Esophagus muscularis mucosa (tissue), 4 donors: ENCODE measurements at regions not wholly inside any gene's neighbourhood (a gene's known extent, or its start where the extent isn't known, plus 50 kb on each side); places are given as distances from the start of the nearest gene placed in this dataset.

Source experiments
- DNase-seq: peaks from one replicate; pipeline ENCODE4 v3.0.0-alpha.2; 2017; ENCODE audit errors: extremely low spot score
- H3K27ac ChIP-seq, 4 donors: fragments of 200-600 bp; sonication (generic); replicated peaks in 1 of 4; 1 replicate in 3 of 4; 2 replicates in 1 of 4; pipeline ENCODE4 v1.5.1; 2016 to 2019; ENCODE audit warnings: mild to moderate bottlenecking in 1 of 4
- H3K27me3 ChIP-seq, 4 donors: fragments of 200-600 bp; sonication (generic); one replicate each; pipeline versions ENCODE4 v1.5.1 to v1.6.0; 2016 to 2019
- H3K36me3 ChIP-seq, 4 donors: fragments of 200-600 bp; sonication (generic); one replicate each; pipeline ENCODE4 v1.5.1; 2016 to 2019
- H3K4me1 ChIP-seq, 4 donors: fragments of 200-600 bp; sonication (generic); one replicate each; pipeline ENCODE4 v1.5.1; 2016 to 2019
- H3K4me3 ChIP-seq, 4 donors: fragments of 200-600 bp; sonication (generic); 1 replicate in 2 of 4; 2 replicates in 2 of 4; pipeline ENCODE4 v1.5.1; 2016 to 2019; ENCODE audit warnings: mild to moderate bottlenecking in 4 of 4, moderate library complexity in 1 of 4
- H3K9me3 ChIP-seq, 4 donors: fragments of 200-600 bp; sonication (generic); 1 replicate in 3 of 4; 2 replicates in 1 of 4; pipeline ENCODE4 v1.5.1; 2016 to 2019
- EP300 ChIP-seq: sonication (generic); formaldehyde crosslinking; IDR thresholded peaks from one replicate; pipeline ENCODE4 v1.6.1; 2017; ENCODE audit warnings: antibody characterized with exemption
- POLR2A ChIP-seq: fragments of 450-650 bp; IDR thresholded peaks from one replicate; pipeline ENCODE4 v1.6.1; 2017; ENCODE audit warnings: antibody characterized with exemption, moderate library complexity, mild to moderate bottlenecking, low read depth
- POLR2AphosphoS5 ChIP-seq, 2 donors: sonication (generic); formaldehyde crosslinking; IDR thresholded peaks; one replicate each; pipeline ENCODE4 v1.6.1; 2017; ENCODE audit warnings: antibody characterized with exemption in 2 of 2
- WGBS: methylation state at CpG from one replicate; pipeline ENCODE4 v1.1.5; 2018; 5-methylcytosine and 5-hydroxymethylcytosine counted together
- intact Hi-C: fragments of 100-400 bp; cut with DNase I; formaldehyde crosslinking; loops from one replicate; pipeline ENCODE4 v1.15.1; 2023
- TF ChIP-seq, protein P1 (sequence below), 3 experiments: fragments of 200-600 bp in 2 of 3; fragments of 450-650 bp in 1 of 3; sonication (generic) in 2 of 3; IDR thresholded peaks; one replicate each; pipeline ENCODE4 v1.5.1; 2017 to 2019; ENCODE audit warnings: antibody characterized with exemption in 3 of 3, mild to moderate bottlenecking in 2 of 3, moderate library complexity in 1 of 3

DNA sequence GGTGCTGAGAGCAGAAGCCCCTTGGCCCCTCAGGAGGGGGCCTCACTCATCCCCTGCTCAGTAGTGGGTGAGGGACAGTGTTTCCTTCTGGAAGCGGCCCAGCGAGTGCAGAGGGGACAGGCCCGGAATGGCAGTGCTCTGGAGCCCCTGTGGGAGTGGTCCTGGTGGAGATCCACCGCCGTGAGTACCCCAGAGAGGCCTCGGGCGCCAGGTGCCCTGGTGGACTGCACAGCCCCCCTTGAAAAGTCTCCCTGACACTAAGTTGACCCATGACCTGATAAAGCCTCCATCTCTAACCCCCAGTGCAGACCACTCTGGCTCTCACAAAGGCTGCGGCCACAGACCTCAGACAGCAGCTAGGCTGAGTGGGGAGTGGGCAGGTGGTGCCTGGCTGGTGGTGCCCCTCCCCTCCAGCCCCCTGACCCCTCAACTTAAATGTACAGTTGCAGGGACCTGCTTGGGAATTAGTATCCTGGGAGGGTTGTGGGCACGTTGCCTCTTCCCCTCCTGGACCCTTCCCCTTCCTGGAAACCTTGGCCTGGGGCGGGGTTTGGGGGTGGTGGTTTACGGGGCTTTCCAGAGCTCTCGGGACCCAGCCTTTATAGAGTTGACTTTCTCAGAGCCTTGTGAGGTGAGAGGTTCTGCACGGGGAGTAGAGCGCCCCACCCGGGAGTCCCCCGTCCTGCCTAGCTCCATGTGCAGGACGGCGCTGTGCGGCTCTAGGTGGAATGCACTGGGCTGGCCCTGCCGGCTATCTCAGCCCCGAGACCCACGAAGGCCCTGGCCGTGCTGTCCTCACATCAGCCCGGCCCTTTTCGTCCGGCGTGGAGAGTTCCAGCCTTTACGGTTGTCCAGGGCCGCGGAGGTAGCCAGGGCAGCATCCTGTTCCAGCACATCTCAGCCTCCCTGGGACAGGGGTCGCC lies 62.7 kb downstream of the RTP5 start:
- no peaks in the 10 kb centered on the region for H3K36me3 ChIP-seq
- no peak for TF ChIP-seq POLR2A
- no peak for TF ChIP-seq POLR2AphosphoS5 (IDR thresholded peaks at IDR 0.05)
- TF ChIP-seq, protein P1, sequence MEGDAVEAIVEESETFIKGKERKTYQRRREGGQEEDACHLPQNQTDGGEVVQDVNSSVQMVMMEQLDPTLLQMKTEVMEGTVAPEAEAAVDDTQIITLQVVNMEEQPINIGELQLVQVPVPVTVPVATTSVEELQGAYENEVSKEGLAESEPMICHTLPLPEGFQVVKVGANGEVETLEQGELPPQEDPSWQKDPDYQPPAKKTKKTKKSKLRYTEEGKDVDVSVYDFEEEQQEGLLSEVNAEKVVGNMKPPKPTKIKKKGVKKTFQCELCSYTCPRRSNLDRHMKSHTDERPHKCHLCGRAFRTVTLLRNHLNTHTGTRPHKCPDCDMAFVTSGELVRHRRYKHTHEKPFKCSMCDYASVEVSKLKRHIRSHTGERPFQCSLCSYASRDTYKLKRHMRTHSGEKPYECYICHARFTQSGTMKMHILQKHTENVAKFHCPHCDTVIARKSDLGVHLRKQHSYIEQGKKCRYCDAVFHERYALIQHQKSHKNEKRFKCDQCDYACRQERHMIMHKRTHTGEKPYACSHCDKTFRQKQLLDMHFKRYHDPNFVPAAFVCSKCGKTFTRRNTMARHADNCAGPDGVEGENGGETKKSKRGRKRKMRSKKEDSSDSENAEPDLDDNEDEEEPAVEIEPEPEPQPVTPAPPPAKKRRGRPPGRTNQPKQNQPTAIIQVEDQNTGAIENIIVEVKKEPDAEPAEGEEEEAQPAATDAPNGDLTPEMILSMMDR (IDR thresholded peaks at IDR 0.05): no peak
- TF ChIP-seq EP300: no peak
- H3K4me1 ChIP-seq: peaks cover 3 to 33% (median 31%) of the 10 kb centered on the region in 4 donors
- intact Hi-C loops: no loop called here
- peaks cover 0 to 28% (median 0%) of the 10 kb centered on the region in 4 donors for H3K27me3 ChIP-seq
- WGBS: 91% methylated on average over 14 of the region's 31 CpGs
- H3K9me3 ChIP-seq: no peaks in the 10 kb centered on the region
- H3K27ac ChIP-seq: peak overlapping the region; percentile 79 to 94 (median 84)
- no peak for DNase-seq
- H3K4me3 ChIP-seq: peak overlapping the region in 1 of 4 donors; percentile 15

DNA sequence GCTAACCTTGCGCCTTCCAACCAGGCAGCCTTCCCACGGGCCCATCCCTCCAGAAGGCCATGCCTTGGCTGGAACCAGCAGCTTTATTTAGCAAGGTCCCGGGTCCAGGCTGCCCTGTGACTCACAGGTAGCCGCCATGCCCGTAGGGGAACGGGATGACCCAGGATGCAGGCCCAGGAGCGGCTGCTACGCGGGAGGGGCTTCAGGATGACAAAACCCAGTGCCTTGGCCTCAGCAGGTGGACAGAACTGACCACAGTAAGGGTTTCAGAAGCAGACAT lies 63.3 kb downstream of the RTP5 start:
- Histone ChIP-seq H3K4me3 (peak overlapping the region in 2 of 4 donors; percentile 15 to 31), H3K9me3 (no peaks in the 10 kb centered on the region), H3K36me3 (no peaks in the 10 kb centered on the region), H3K27ac (peak overlapping the region; percentile 79 to 94 (median 84)), H3K4me1 (peaks cover 3 to 33% (median 31%) of the 10 kb centered on the region in 4 donors), H3K27me3 (peaks cover 0 to 22% (median 0%) of the 10 kb centered on the region in 4 donors)
- TF ChIP-seq POLR2A: no peak
- peak in 1 of 2 donors; percentile 37 for TF ChIP-seq POLR2AphosphoS5 (IDR thresholded peaks at IDR 0.05)
- intact Hi-C loops: no loop called here
- no peak for DNase-seq
- 93% methylated on average over 9 of the region's 9 CpGs for WGBS

- intact Hi-C loops: no loop called here
- Histone ChIP-seq H3K4me3 (peak overlapping the region; percentile 21 to 52 (median 29)), H3K27ac (peak overlapping the region; percentile 79 to 94 (median 84)), H3K9me3 (no peaks in the 10 kb centered on the region), H3K36me3 (no peaks in the 10 kb centered on the region), H3K27me3 (peaks cover 0 to 20% (median 0%) of the 10 kb centered on the region in 4 donors), H3K4me1 (peaks cover 3 to 33% (median 31%) of the 10 kb centered on the region in 4 donors)
- DNase-seq: no peak
- TF ChIP-seq EP300: no peak
- peak; percentile 26 to 85 for TF ChIP-seq POLR2AphosphoS5 (IDR thresholded peaks at IDR 0.05)
- 48% methylated on average over 11 of the region's 11 CpGs for WGBS
Measured at GRCh38 chr2:241933179-241933911, 63.8 kb downstream of the RTP5 start.

- TF ChIP-seq EP300 (no peak), POLR2A (no peak), POLR2AphosphoS5 (IDR thresholded peaks at IDR 0.05) (no peak)
- TF ChIP-seq, protein P1 (IDR thresholded peaks at IDR 0.05): no peak
- intact Hi-C loops: no loop called here
- H3K36me3 ChIP-seq: no peaks in the 10 kb centered on the region
- DNase-seq: no peak
- no peak overlapping the region for H3K27ac ChIP-seq
- 89% methylated on average over 1 of the region's 1 CpG for WGBS
- H3K4me3 ChIP-seq: peak overlapping the region in 1 of 4 donors; percentile 52
- H3K9me3 ChIP-seq: no peaks in the 10 kb centered on the region
- peaks cover 3 to 33% (median 31%) of the 10 kb centered on the region in 4 donors for H3K4me1 ChIP-seq
- peaks cover 0 to 14% (median 0%) of the 10 kb centered on the region in 4 donors for H3K27me3 ChIP-seq
Measured at GRCh38 chr2:241935314-241935713, 65.8 kb downstream of the RTP5 start.

DNA sequence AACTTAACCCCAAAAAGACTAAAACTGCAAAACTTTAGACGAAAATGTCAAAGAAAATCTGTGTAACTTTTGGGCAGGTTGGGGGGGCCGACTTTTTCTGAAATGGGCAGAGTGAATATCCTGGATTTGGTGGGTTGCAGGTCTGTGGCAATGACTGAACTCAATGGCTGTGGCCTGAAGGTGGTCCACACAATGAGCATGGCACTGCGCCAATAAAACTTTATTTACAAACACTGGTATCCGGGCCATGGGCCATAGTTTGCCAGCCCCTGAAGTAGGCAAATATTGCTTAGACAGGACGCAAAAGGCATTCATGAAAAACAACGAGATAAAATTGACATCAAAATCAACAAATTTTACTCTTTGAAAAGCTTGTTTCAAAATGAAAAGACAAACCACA lies 66.2 kb downstream of the RTP5 start:
- H3K27ac ChIP-seq: no peak overlapping the region
- peaks cover 0 to 13% (median 0%) of the 10 kb centered on the region in 4 donors for H3K27me3 ChIP-seq
- H3K9me3 ChIP-seq: no peaks in the 10 kb centered on the region
- 91% methylated on average over 6 of the region's 6 CpGs for WGBS
- no peak for DNase-seq
- H3K36me3 ChIP-seq: no peaks in the 10 kb centered on the region
- intact Hi-C loops: no loop called here
- H3K4me1 ChIP-seq: peaks cover 3 to 33% (median 31%) of the 10 kb centered on the region in 4 donors
- no peak for TF ChIP-seq POLR2AphosphoS5 (IDR thresholded peaks at IDR 0.05)
- TF ChIP-seq EP300: no peak
- no peak for TF ChIP-seq POLR2A
- TF ChIP-seq, protein P1 (IDR thresholded peaks at IDR 0.05): no peak
- no peak overlapping the region for H3K4me3 ChIP-seq
